Type B pancreatic cell (in vitro differentiated cells): ENCODE measurements at regions not wholly inside any gene's neighbourhood (a gene's known extent, or its start where the extent isn't known, plus 50 kb on each side); places are given as distances from the start of the nearest gene placed in this dataset.
"Not testable (repeated sequence)": the region's sequence is repeated elsewhere in the genome, so short reads cannot be mapped to it uniquely, and the experiment has no call there.

ENCODE experiments used
- DNase-seq: peaks from one replicate; pipeline ENCODE4 v3.0.0; 2021; ENCODE audit warnings: mixed read lengths; ENCODE audit not compliant: unreplicated experiment; ENCODE audit errors: extremely low spot score
- H3K27ac Mint-ChIP-seq: 2 replicates; pipeline ENCODE4 v1.8.0; 2021; ENCODE audit warnings: mild to moderate bottlenecking, mixed read lengths
- H3K27me3 Mint-ChIP-seq: 2 replicates; pipeline ENCODE4 v1.8.0; 2021; ENCODE audit warnings: mixed read lengths
- H3K36me3 Mint-ChIP-seq: 2 replicates; pipeline ENCODE4 v1.8.0; 2021; ENCODE audit warnings: mixed read lengths
- H3K4me1 Mint-ChIP-seq: one replicate; pipeline ENCODE4 v1.8.0; 2021; ENCODE audit warnings: mixed read lengths; ENCODE audit not compliant: unreplicated experiment
- H3K4me3 Mint-ChIP-seq: 2 replicates; pipeline ENCODE4 v1.8.0; 2021; ENCODE audit warnings: mild to moderate bottlenecking, mixed read lengths
- H3K9me3 Mint-ChIP-seq: 2 replicates; pipeline ENCODE4 v1.8.0; 2021; ENCODE audit warnings: mixed read lengths
- TF ChIP-seq, protein P1 (sequence below): fragments of 200-600 bp; sonication (generic); conservative IDR thresholded peaks from 2 replicates; pipeline ENCODE4 v1.5.0; 2021; ENCODE audit warnings: antibody characterized with exemption, mild to moderate bottlenecking

GRCh38 chr2:51790854-51791253 is 758.9 kb upstream of the NRXN1 start:
- H3K27me3 Mint-ChIP-seq: no peaks in the 10 kb centered on the region
- H3K4me3 Mint-ChIP-seq: no peak overlapping the region
- H3K27ac Mint-ChIP-seq: no peak overlapping the region
- H3K4me1 Mint-ChIP-seq: peaks cover 5% of the 10 kb centered on the region
- H3K36me3 Mint-ChIP-seq: no peaks in the 10 kb centered on the region
- TF ChIP-seq, protein P1, sequence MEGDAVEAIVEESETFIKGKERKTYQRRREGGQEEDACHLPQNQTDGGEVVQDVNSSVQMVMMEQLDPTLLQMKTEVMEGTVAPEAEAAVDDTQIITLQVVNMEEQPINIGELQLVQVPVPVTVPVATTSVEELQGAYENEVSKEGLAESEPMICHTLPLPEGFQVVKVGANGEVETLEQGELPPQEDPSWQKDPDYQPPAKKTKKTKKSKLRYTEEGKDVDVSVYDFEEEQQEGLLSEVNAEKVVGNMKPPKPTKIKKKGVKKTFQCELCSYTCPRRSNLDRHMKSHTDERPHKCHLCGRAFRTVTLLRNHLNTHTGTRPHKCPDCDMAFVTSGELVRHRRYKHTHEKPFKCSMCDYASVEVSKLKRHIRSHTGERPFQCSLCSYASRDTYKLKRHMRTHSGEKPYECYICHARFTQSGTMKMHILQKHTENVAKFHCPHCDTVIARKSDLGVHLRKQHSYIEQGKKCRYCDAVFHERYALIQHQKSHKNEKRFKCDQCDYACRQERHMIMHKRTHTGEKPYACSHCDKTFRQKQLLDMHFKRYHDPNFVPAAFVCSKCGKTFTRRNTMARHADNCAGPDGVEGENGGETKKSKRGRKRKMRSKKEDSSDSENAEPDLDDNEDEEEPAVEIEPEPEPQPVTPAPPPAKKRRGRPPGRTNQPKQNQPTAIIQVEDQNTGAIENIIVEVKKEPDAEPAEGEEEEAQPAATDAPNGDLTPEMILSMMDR: no peak
- no peak for DNase-seq
- no peaks in the 10 kb centered on the region for H3K9me3 Mint-ChIP-seq

DNA sequence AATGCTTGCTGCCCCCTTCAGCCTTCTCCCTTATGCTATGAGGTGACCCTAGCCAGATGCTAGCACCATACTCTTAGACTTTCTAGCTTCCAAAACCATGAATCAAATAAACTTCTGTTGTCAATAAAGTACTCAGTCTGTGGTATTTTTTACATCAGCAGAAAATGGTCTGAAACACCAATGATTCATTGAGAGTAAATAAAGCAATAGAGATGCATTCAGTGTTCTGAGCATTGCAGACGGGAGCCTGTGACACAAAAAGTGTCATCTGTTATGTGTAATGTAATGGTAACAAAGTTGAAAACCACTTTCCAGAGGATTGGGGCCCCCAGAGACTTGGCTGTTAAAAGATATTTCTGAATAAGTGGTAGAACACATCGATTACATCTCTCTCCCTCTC is 758.0 kb upstream of the NRXN1 start:
- TF ChIP-seq, protein P1: no peak
- Mint-ChIP-seq H3K36me3 (no peaks in the 10 kb centered on the region), H3K4me3 (no peak overlapping the region), H3K4me1 (peaks cover 5% of the 10 kb centered on the region), H3K9me3 (no peaks in the 10 kb centered on the region), H3K27me3 (no peaks in the 10 kb centered on the region), H3K27ac (no peak overlapping the region)
- DNase-seq: no peak

- TF ChIP-seq, protein P1: no peak
- H3K9me3 Mint-ChIP-seq: peaks cover 4% of the 10 kb centered on the region
- peaks cover 3% of the 10 kb centered on the region for H3K4me1 Mint-ChIP-seq
- H3K27me3 Mint-ChIP-seq: no peaks in the 10 kb centered on the region
- no peak for DNase-seq
- H3K4me3 Mint-ChIP-seq: no peak overlapping the region
- no peak overlapping the region for H3K27ac Mint-ChIP-seq
- H3K36me3 Mint-ChIP-seq: no peaks in the 10 kb centered on the region
Measured at GRCh38 chr2:51782921-51783765, 751.2 kb upstream of the NRXN1 start.

- DNase-seq: no peak
- H3K27ac Mint-ChIP-seq: no peak overlapping the region
- TF ChIP-seq, protein P1: no peak
- H3K27me3 Mint-ChIP-seq: no peaks in the 10 kb centered on the region
- peaks cover 3% of the 10 kb centered on the region for H3K4me1 Mint-ChIP-seq
- no peak overlapping the region for H3K4me3 Mint-ChIP-seq
- peaks cover 4% of the 10 kb centered on the region for H3K9me3 Mint-ChIP-seq
- no peaks in the 10 kb centered on the region for H3K36me3 Mint-ChIP-seq
Measured at GRCh38 chr2:51781691-51782090, 749.8 kb upstream of the NRXN1 start.

DNA sequence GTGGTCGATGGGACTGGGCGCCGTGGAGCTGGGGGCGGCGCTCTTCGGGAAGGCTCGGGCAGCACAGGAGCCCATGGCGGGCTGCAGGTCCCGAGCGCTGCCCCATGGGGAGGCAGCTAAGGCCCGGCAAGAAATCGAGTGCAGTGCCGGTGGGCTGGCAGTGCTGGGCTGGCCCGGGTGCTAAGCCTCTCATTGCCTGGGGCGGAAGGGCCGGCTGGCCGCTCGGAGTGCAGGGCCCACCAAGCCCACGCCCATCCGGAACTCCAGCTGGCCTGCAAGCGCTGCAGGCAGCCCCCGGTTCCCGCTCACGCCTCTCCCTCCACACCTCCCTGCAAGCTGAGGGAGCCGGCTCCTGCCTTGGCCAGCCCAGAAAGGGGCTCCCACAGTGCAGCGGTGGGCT is 748.4 kb upstream of the NRXN1 start:
- no peak for DNase-seq
- TF ChIP-seq, protein P1: no peak
- Mint-ChIP-seq H3K9me3 (peaks cover 4% of the 10 kb centered on the region), H3K4me3 (no peak overlapping the region), H3K27ac (no peak overlapping the region), H3K36me3 (no peaks in the 10 kb centered on the region), H3K4me1 (peaks cover 3% of the 10 kb centered on the region), H3K27me3 (no peaks in the 10 kb centered on the region)

GRCh38 chr2:51779723-51780122 is 747.8 kb upstream of the NRXN1 start:
- H3K4me3 Mint-ChIP-seq, H3K27me3 Mint-ChIP-seq, H3K9me3 Mint-ChIP-seq, H3K27ac Mint-ChIP-seq, DNase-seq, H3K4me1 Mint-ChIP-seq, H3K36me3 Mint-ChIP-seq: not testable (repeated sequence)
